ENCODE measurements at regions not wholly inside any gene's neighbourhood (a gene's known extent, or its start where the extent isn't known, plus 50 kb on each side); places are given as distances from the start of the nearest gene placed in this dataset.

DNA sequence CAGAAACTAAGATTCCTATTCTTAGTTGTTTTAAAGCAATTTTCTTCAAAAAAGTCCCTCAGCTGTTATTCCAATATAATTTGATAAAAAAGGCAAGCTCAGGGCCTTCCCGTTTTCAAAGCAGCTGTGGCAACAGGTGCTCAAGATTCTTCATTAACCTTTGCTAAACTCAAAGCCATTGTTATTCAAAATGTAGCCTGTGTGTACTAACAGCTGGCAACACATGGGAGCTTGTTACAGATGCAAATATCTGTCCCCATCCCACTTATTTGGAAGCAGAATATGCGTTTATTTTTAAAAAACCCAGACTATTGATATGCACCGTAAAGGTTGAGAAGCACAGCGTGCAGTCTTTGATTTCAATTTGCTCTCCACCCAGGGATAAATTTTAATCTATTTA, 210.4 kb upstream of the SYT10 start:
- Histone ChIP-seq H3K27me3 (ENCODE audit: control insufficient read depth in 3 of 3, insufficient read depth in 3 of 3, low read length in 2 of 3) (no peaks in the 10 kb centered on the region), H3K4me1 (ENCODE audit: control insufficient read depth in 5 of 5, insufficient read depth in 5 of 5, low read length in 5 of 5) (no peaks in the 10 kb centered on the region), H3K27ac (ENCODE audit: low read depth in 1 of 2, low read length in 1 of 2) (no peak overlapping the region), H3K36me3 (ENCODE audit: control insufficient read depth in 4 of 4, insufficient read depth in 4 of 4, low read length in 4 of 4) (no peaks in the 10 kb centered on the region), H3K9me3 (ENCODE audit: control insufficient read depth in 4 of 4, insufficient read depth in 3 of 4, low read length in 3 of 4) (peaks cover 0 to 3% (median 1%) of the 10 kb centered on the region in 4 donors), H3K4me3 (no peak overlapping the region), H3K9ac (ENCODE audit: insufficient read depth in 1 of 2, low read length in 2 of 2) (no peak overlapping the region)
- DNase-seq, result no peak
- ATAC-seq (ENCODE audit: insufficient read depth, low FRiP score), result no peak
- no peak for TF ChIP-seq CTCF (IDR thresholded peaks at IDR 0.05; ENCODE audit: control extremely low read depth, extremely low read depth)
- WGBS, 2 donors, result 75 to 86% methylated on average over 4 of the region's 4 CpGs

DNA sequence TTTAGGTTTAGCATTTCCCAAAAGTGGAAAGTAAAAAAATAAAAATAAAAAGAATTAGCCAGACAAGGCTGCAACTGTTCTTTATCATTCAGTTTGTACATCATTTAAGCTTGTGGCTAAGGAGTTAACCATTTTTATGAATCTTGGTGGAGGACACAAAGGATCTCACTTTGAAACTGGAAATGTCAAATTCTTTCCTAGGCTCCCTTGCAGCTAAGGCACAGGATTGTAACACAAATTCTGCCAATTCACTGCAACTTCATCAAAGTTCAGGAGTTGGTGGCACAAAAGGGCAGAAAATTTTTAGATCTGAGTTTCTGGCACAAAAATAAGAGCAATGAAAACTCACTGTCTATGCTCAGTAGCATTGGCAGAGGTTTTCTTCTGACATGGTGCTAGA, 211.2 kb upstream of the SYT10 start:
- Histone ChIP-seq H3K4me1 (ENCODE audit: control insufficient read depth in 5 of 5, insufficient read depth in 5 of 5, low read length in 5 of 5) (no peaks in the 10 kb centered on the region), H3K36me3 (ENCODE audit: control insufficient read depth in 4 of 4, insufficient read depth in 4 of 4, low read length in 4 of 4) (no peaks in the 10 kb centered on the region), H3K9ac (ENCODE audit: insufficient read depth in 1 of 2, low read length in 2 of 2) (no peak overlapping the region), H3K9me3 (ENCODE audit: control insufficient read depth in 4 of 4, insufficient read depth in 3 of 4, low read length in 3 of 4) (peaks cover 0 to 3% (median 1%) of the 10 kb centered on the region in 4 donors), H3K4me3 (no peak overlapping the region), H3K27ac (ENCODE audit: low read depth in 1 of 2, low read length in 1 of 2) (no peak overlapping the region), H3K27me3 (ENCODE audit: control insufficient read depth in 3 of 3, insufficient read depth in 3 of 3, low read length in 2 of 3) (no peaks in the 10 kb centered on the region)
- ATAC-seq (ENCODE audit: insufficient read depth, low FRiP score) (no peak), DNase-seq (no peak)
- TF ChIP-seq CTCF (IDR thresholded peaks at IDR 0.05; ENCODE audit: control extremely low read depth, extremely low read depth), result no peak

- TF ChIP-seq CTCF (IDR thresholded peaks at IDR 0.05; ENCODE audit: control extremely low read depth, extremely low read depth), result no peak
- Histone ChIP-seq H3K36me3 (ENCODE audit: control insufficient read depth in 4 of 4, insufficient read depth in 4 of 4, low read length in 4 of 4) (no peaks in the 10 kb centered on the region), H3K4me1 (ENCODE audit: control insufficient read depth in 5 of 5, insufficient read depth in 5 of 5, low read length in 5 of 5) (no peaks in the 10 kb centered on the region), H3K27me3 (ENCODE audit: control insufficient read depth in 3 of 3, insufficient read depth in 3 of 3, low read length in 2 of 3) (no peaks in the 10 kb centered on the region), H3K9ac (ENCODE audit: insufficient read depth in 1 of 2, low read length in 2 of 2) (no peak overlapping the region), H3K4me3 (no peak overlapping the region), H3K27ac (ENCODE audit: low read depth in 1 of 2, low read length in 1 of 2) (no peak overlapping the region), H3K9me3 (ENCODE audit: control insufficient read depth in 4 of 4, insufficient read depth in 3 of 4, low read length in 3 of 4) (peaks cover 0 to 3% (median 1%) of the 10 kb centered on the region in 4 donors)
- DNase-seq (no peak), ATAC-seq (ENCODE audit: insufficient read depth, low FRiP score) (no peak)
- WGBS, 2 donors, result 92% methylated on average over 3 of the region's 3 CpGs
Measured at GRCh38 chr12:33653362-33653761, 213.7 kb upstream of the SYT10 start.

GRCh38 chr12:33654313-33654712, 214.7 kb upstream of the SYT10 start:
- Histone ChIP-seq H3K36me3 (ENCODE audit: control insufficient read depth in 4 of 4, insufficient read depth in 4 of 4, low read length in 4 of 4) (no peaks in the 10 kb centered on the region), H3K4me3 (no peak overlapping the region), H3K4me1 (ENCODE audit: control insufficient read depth in 5 of 5, insufficient read depth in 5 of 5, low read length in 5 of 5) (no peaks in the 10 kb centered on the region), H3K9me3 (ENCODE audit: control insufficient read depth in 4 of 4, insufficient read depth in 3 of 4, low read length in 3 of 4) (peaks cover 0 to 3% (median 0%) of the 10 kb centered on the region in 4 donors), H3K27me3 (ENCODE audit: control insufficient read depth in 3 of 3, insufficient read depth in 3 of 3, low read length in 2 of 3) (no peaks in the 10 kb centered on the region), H3K9ac (ENCODE audit: insufficient read depth in 1 of 2, low read length in 2 of 2) (no peak overlapping the region), H3K27ac (ENCODE audit: low read depth in 1 of 2, low read length in 1 of 2) (no peak overlapping the region)
- WGBS, 2 donors, result 48 to 69% methylated on average over 1 of the region's 1 CpG
- no peak for TF ChIP-seq CTCF (IDR thresholded peaks at IDR 0.05; ENCODE audit: control extremely low read depth, extremely low read depth)
- no peak for ATAC-seq (ENCODE audit: insufficient read depth, low FRiP score)
- DNase-seq, result no peak

Measured in lung (tissue), 11 donors.